Smooth muscle cell (in vitro differentiated cells): ENCODE measurements at regions not wholly inside any gene's neighbourhood (a gene's known extent, or its start where the extent isn't known, plus 50 kb on each side); places are given as distances from the start of the nearest gene placed in this dataset.

Experiments used
- DNase-seq: peaks from one replicate; lab custom pipeline; 2025; ENCODE audit not compliant: unreplicated experiment; lab: John Stamatoyannopoulos, UW
- H2AFZ ChIP-seq: fragments of 200-600 bp; sonication (generic); 2 replicates; pipeline ENCODE4 v1.6.0; 2016; ENCODE audit warnings: antibody characterized with exemption, low read depth, mild to moderate bottlenecking
- H3F3A ChIP-seq: fragments of 200-600 bp; sonication (generic); 2 replicates; pipeline ENCODE4 v1.6.0; 2017; ENCODE audit warnings: antibody characterized with exemption, low read depth
- H3K27ac ChIP-seq: fragments of 200-600 bp; sonication (generic); 2 replicates; pipeline ENCODE4 v1.5.1; 2016; ENCODE audit warnings: low read depth, mild to moderate bottlenecking
- H3K27me3 ChIP-seq: fragments of 200-600 bp; sonication (generic); 2 replicates; pipeline ENCODE4 v1.6.1; 2016; ENCODE audit warnings: low read depth, mild to moderate bottlenecking
- H3K36me3 ChIP-seq: fragments of 200-600 bp; sonication (generic); 2 replicates; pipeline ENCODE4 v1.5.1; 2016; ENCODE audit warnings: low read depth
- H3K4me1 ChIP-seq: fragments of 200-600 bp; sonication (generic); 2 replicates; pipeline ENCODE4 v1.5.1; 2016; ENCODE audit warnings: low read depth
- H3K4me2 ChIP-seq: fragments of 200-600 bp; sonication (generic); 2 replicates; pipeline ENCODE4 v1.6.0; 2016; ENCODE audit warnings: mild to moderate bottlenecking
- H3K4me3 ChIP-seq: fragments of 200-600 bp; sonication (generic); 2 replicates; pipeline ENCODE4 v1.5.1; 2016; ENCODE audit warnings: mild to moderate bottlenecking
- H3K79me2 ChIP-seq: fragments of 200-600 bp; sonication (generic); 2 replicates; pipeline ENCODE4 v1.6.0; 2016; ENCODE audit warnings: low read depth, mild to moderate bottlenecking
- H3K9ac ChIP-seq: fragments of 200-600 bp; sonication (generic); 2 replicates; pipeline ENCODE4 v1.6.0; 2016; ENCODE audit warnings: low read depth
- H3K9me3 ChIP-seq: fragments of 200-600 bp; sonication (generic); replicated peaks from 2 replicates; pipeline ENCODE4 v1.5.1; 2016; ENCODE audit warnings: low read depth
- H4K20me1 ChIP-seq: fragments of 200-600 bp; sonication (generic); 2 replicates; pipeline ENCODE4 v1.6.0; 2016; ENCODE audit warnings: low read depth
- CTCF ChIP-seq: fragments of 200-600 bp; sonication (generic); IDR thresholded peaks from 2 replicates; pipeline ENCODE4 v1.5.1; 2017; ENCODE audit warnings: borderline replicate concordance, mild to moderate bottlenecking, antibody characterized with exemption; ENCODE audit not compliant: insufficient read depth, poor library complexity, severe bottlenecking
- WGBS: methylation state at CpG from one replicate; pipeline ENCODE4 v1.1.7; 2016; ENCODE audit warnings: low lambda C conversion rate; 5-methylcytosine and 5-hydroxymethylcytosine counted together

GRCh38 chr11:116112087-116112935 is 608.1 kb upstream of the CADM1 start:
- Histone ChIP-seq H4K20me1 (no peaks in the 10 kb centered on the region), H3K36me3 (no peaks in the 10 kb centered on the region), H3K79me2 (no peaks in the 10 kb centered on the region), H3K9me3 (no peaks in the 10 kb centered on the region), H2AFZ (no peak overlapping the region), H3F3A (no peaks in the 10 kb centered on the region), H3K4me1 (no peaks in the 10 kb centered on the region), H3K4me2 (no peak overlapping the region), H3K27ac (no peak overlapping the region), H3K9ac (no peak overlapping the region), H3K27me3 (no peaks in the 10 kb centered on the region), H3K4me3 (no peak overlapping the region)
- TF ChIP-seq CTCF: no peak
- WGBS: 73% methylated on average over 9 of the region's 9 CpGs
- no peak for DNase-seq

- Histone ChIP-seq H3K36me3 (no peaks in the 10 kb centered on the region), H2AFZ (no peak overlapping the region), H3F3A (no peaks in the 10 kb centered on the region), H3K4me2 (no peak overlapping the region), H3K9me3 (no peaks in the 10 kb centered on the region), H4K20me1 (no peaks in the 10 kb centered on the region), H3K27ac (no peak overlapping the region), H3K27me3 (no peaks in the 10 kb centered on the region), H3K9ac (no peak overlapping the region), H3K79me2 (no peaks in the 10 kb centered on the region), H3K4me1 (no peaks in the 10 kb centered on the region), H3K4me3 (no peak overlapping the region)
- TF ChIP-seq CTCF: no peak
- no peak for DNase-seq
- WGBS: 92% methylated on average over 3 of the region's 3 CpGs
These were observed 607.3 kb upstream of the CADM1 start for GRCh38 chr11:116111546-116111945.

- no peaks in the 10 kb centered on the region for H3F3A ChIP-seq
- no peak overlapping the region for H3K9ac ChIP-seq
- H3K36me3 ChIP-seq: no peaks in the 10 kb centered on the region
- no peaks in the 10 kb centered on the region for H3K9me3 ChIP-seq
- no peaks in the 10 kb centered on the region for H3K27me3 ChIP-seq
- H3K79me2 ChIP-seq: no peaks in the 10 kb centered on the region
- WGBS: 95% methylated on average over 1 of the region's 1 CpG
- H3K27ac ChIP-seq: no peak overlapping the region
- no peak overlapping the region for H3K4me2 ChIP-seq
- H2AFZ ChIP-seq: no peak overlapping the region
- no peaks in the 10 kb centered on the region for H4K20me1 ChIP-seq
- no peak overlapping the region for H3K4me3 ChIP-seq
- no peak for TF ChIP-seq CTCF
- H3K4me1 ChIP-seq: no peaks in the 10 kb centered on the region
- no peak for DNase-seq
These were observed 606.6 kb upstream of the CADM1 start for GRCh38 chr11:116110802-116111201.

- no peak for TF ChIP-seq CTCF
These were observed 606.1 kb upstream of the CADM1 start for GRCh38 chr11:116110356-116110755.

More at GRCh38 chr11:116110356-116110755, 606.1 kb upstream of the CADM1 start:
- H3K4me2 ChIP-seq: no peak overlapping the region
- no peaks in the 10 kb centered on the region for H3K36me3 ChIP-seq
- no peak overlapping the region for H2AFZ ChIP-seq
- H3K79me2 ChIP-seq: no peaks in the 10 kb centered on the region
- no peaks in the 10 kb centered on the region for H4K20me1 ChIP-seq
- no peaks in the 10 kb centered on the region for H3K4me1 ChIP-seq
- H3K27ac ChIP-seq: no peak overlapping the region
- no peaks in the 10 kb centered on the region for H3K27me3 ChIP-seq
- H3K9ac ChIP-seq: no peak overlapping the region
- no peak for DNase-seq
- 90% methylated on average over 1 of the region's 1 CpG for WGBS
- no peak overlapping the region for H3K4me3 ChIP-seq
- no peaks in the 10 kb centered on the region for H3F3A ChIP-seq
- no peaks in the 10 kb centered on the region for H3K9me3 ChIP-seq
